K562 (cell line): ENCODE measurements at regions not wholly inside any gene's neighbourhood (a gene's known extent, or its start where the extent isn't known, plus 50 kb on each side); places are given as distances from the start of the nearest gene placed in this dataset.

ENCODE experiments used
- ATAC-seq: fragments of 200-7000 bp; cut with Tn5 transposase; 3 replicates; pipeline ENCODE4 v1.9.1; 2020; ENCODE audit warnings: moderate library complexity
- BruUV-seq: library from RNA; stranded (reverse); fragments of 400-500 nt; replicated peaks from 2 replicates; lab custom pipeline; 2021; lab: Mats Ljungman, UMichigan
- CTCF ChIA-PET: fragments of 300-600 bp; formaldehyde crosslinking; extraction: SDS; loops from one replicate; lab custom pipeline; 2021; ENCODE audit warnings: low intra/inter-chr PET ratio; lab: Yijun Ruan, JAX
- POLR2A ChIA-PET: fragments of 300-600, 350-650 bp; sonication (Branson Sonifier 250); formaldehyde crosslinking; extraction: SDS; loops from one replicate; lab custom pipeline; 2021; ENCODE audit warnings: antibody characterized with exemption, inconsistent platforms; lab: Yijun Ruan, JAX
- DNase-seq, 4 experiments: peaks; one replicate each; pipeline versions ENCODE4 v3.0.0 to v3.0.0-alpha.2; 2011 to 2018; ENCODE audit warnings: low spot score in 3 of 4, mixed read lengths in 3 of 4; ENCODE audit errors: extremely low read depth in 1 of 4
- FAIRE-seq: peaks from 2 replicates; lab custom pipeline; 2011; peaks lifted over from hg19 to GRCh38; lab: Jason Lieb, UNC
- H2AFZ ChIP-seq: 2 replicates; pipeline ENCODE4 v1.6.0; 2011; ENCODE audit warnings: low read depth, low read length, control low read depth, inconsistent platforms
- H3K27ac ChIP-seq: fragments of 200-600 bp; 3 replicates; pipeline ENCODE4 v1.8.0; 2011; ENCODE audit warnings: low read depth, mild to moderate bottlenecking, control low read depth, inconsistent platforms, low read length, moderate library complexity, mixed read lengths; ENCODE audit errors: extremely low read depth
- H3K27me3 ChIP-seq, 2 experiments: fragments of 300-600 bp in 1 of 2; 2 replicates in 1 of 2; 3 replicates in 1 of 2; pipeline versions ENCODE4 v1.6.0 to v1.8.0; 2011; ENCODE audit warnings: inconsistent platforms in 2 of 2, low read length in 2 of 2, mild to moderate bottlenecking in 1 of 2, mixed read lengths in 1 of 2, moderate library complexity in 1 of 2; ENCODE audit not compliant: control insufficient read depth in 2 of 2, insufficient read depth in 2 of 2
- H3K36me3 ChIP-seq: fragments of 300-600 bp; 3 replicates; pipeline ENCODE4 v1.8.0; 2011; ENCODE audit warnings: mild to moderate bottlenecking, low read length, inconsistent platforms; ENCODE audit not compliant: control insufficient read depth, insufficient read depth
- H3K4me1 ChIP-seq, 2 experiments: fragments of 200-600 bp in 1 of 2; replicated peaks in 1 of 2; 2 replicates in 1 of 2; 3 replicates in 1 of 2; pipeline versions ENCODE4 v1.5.1 to v1.8.0; 2011; ENCODE audit warnings: inconsistent platforms in 2 of 2, low read length in 2 of 2, mild to moderate bottlenecking in 1 of 2, mixed read lengths in 1 of 2, moderate library complexity in 1 of 2; ENCODE audit not compliant: control insufficient read depth in 2 of 2, insufficient read depth in 2 of 2
- H3K4me2 ChIP-seq: 2 replicates; pipeline ENCODE4 v1.6.1; 2011; ENCODE audit warnings: low read length, control low read depth, inconsistent platforms, mixed read lengths; ENCODE audit not compliant: insufficient read depth
- H3K4me3 ChIP-seq: fragments of 200-600 bp; sonication (generic), shearing (Covaris generic); 2 replicates; pipeline ENCODE4 v1.5.1; 2016; ENCODE audit warnings: control low read depth, inconsistent platforms
- H3K79me2 ChIP-seq: fragments of 200-600 bp; 3 replicates; pipeline ENCODE4 v1.8.0; 2011; ENCODE audit warnings: low read length, inconsistent platforms; ENCODE audit not compliant: control insufficient read depth, insufficient read depth
- H3K9ac ChIP-seq, 2 experiments: 2 replicates each; pipeline versions ENCODE4 v1.6.0 to v1.6.1; 2011; ENCODE audit warnings: low read depth in 2 of 2, low read length in 2 of 2, control low read depth in 1 of 2, inconsistent platforms in 1 of 2, mild to moderate bottlenecking in 1 of 2, mixed read lengths in 1 of 2; ENCODE audit not compliant: insufficient read depth in 1 of 2
- H3K9me1 ChIP-seq: one replicate; pipeline ENCODE4 v1.6.0; 2011; ENCODE audit warnings: inconsistent platforms, mild to moderate bottlenecking, low read length, moderate library complexity; ENCODE audit not compliant: control insufficient read depth, insufficient read depth
- H3K9me3 ChIP-seq: replicated peaks from 2 replicates; pipeline ENCODE4 v1.5.1; 2011; ENCODE audit warnings: low read depth, low read length, inconsistent platforms; ENCODE audit not compliant: control insufficient read depth, insufficient read depth
- H4K20me1 ChIP-seq: replicated peaks from 2 replicates; pipeline ENCODE4 v1.6.1; 2011; ENCODE audit warnings: low read length, inconsistent platforms, mixed read lengths; ENCODE audit not compliant: control insufficient read depth, insufficient read depth
- ARNT ChIP-seq, 2 experiments: fragments of 450-650 bp; IDR thresholded peaks; 2 replicates each; pipeline ENCODE4 v1.6.1; 2016; ENCODE audit warnings: mild to moderate bottlenecking in 1 of 2
- CBX2 ChIP-seq: fragments of 200-600 bp; sonication (generic); IDR thresholded peaks from one replicate; pipeline ENCODE4 v1.6.1; 2012; ENCODE audit warnings: mild to moderate bottlenecking, low read length, inconsistent platforms; ENCODE audit not compliant: insufficient read depth, poor library complexity, severe bottlenecking
- ELF2 ChIP-seq: fragments of 250-450 bp; sonication (Bioruptor Pico); IDR thresholded peaks from 2 replicates; pipeline ENCODE4 v1.5.0; 2021; ENCODE audit warnings: mild to moderate bottlenecking
- HCFC1 ChIP-seq: IDR thresholded peaks from 2 replicates; pipeline ENCODE4 v1.6.1; 2012; ENCODE audit warnings: low read depth, low read length, improper control_type of control experiment
- LARP7 ChIP-seq: fragments of 450-650 bp; IDR thresholded peaks from 2 replicates; pipeline ENCODE4 v1.6.1; 2016
- POLR2H ChIP-seq: IDR thresholded peaks from 2 replicates; pipeline ENCODE4 v1.6.1; 2016; ENCODE audit warnings: missing genetic modification characterization, low read depth, mild to moderate bottlenecking, control low read depth, missing compliant biosample characterization, moderate library complexity
- RBM14 ChIP-seq: fragments of 200-400 bp; formaldehyde crosslinking; IDR thresholded peaks from 2 replicates; pipeline ENCODE4 v1.6.1; 2018; ENCODE audit warnings: low read depth, mild to moderate bottlenecking, low read length, moderate library complexity, borderline replicate concordance; ENCODE audit not compliant: insufficient read depth
- ZNF175 ChIP-seq: fragments of 200-800 bp; sonication (Bioruptor generic); IDR thresholded peaks from 2 replicates; pipeline ENCODE4 v1.6.1; 2016; ENCODE audit warnings: low read depth, mild to moderate bottlenecking, missing genetic modification characterization, missing compliant biosample characterization
- ZNF436 ChIP-seq: fragments of 250-450, 450-650 bp; sonication (Bioruptor Pico); formaldehyde crosslinking; IDR thresholded peaks from 2 replicates; pipeline ENCODE4 v1.7.0; 2020; ENCODE audit warnings: mild to moderate bottlenecking
- WGBS: fragments of 100-300 bp; shearing (Covaris generic); methylation state at CpG from one replicate; pipeline ENCODE4 v1.1.6; 2016; ENCODE audit warnings: low coverage, mixed read lengths; ENCODE audit not compliant: insufficient coverage; ENCODE audit errors: missing lambda C conversion rate; 5-methylcytosine and 5-hydroxymethylcytosine counted together
- in situ Hi-C: fragments of 300-500 bp; cut with MboI; formaldehyde crosslinking; loops from 4 replicates; pipeline ENCODE4 v1.15.0; 2018; ENCODE audit warnings: inconsistent platforms, mixed read lengths
- intact Hi-C: fragments of 100-400 bp; cut with micrococcal nuclease; formaldehyde crosslinking; loops from 2 replicates; pipeline ENCODE4 v1.14.2; 2022
- TF ChIP-seq, protein P1 (sequence below): fragments of 450-650 bp; formaldehyde crosslinking; IDR thresholded peaks from 2 replicates; pipeline ENCODE4 v1.4.0; 2020; ENCODE audit warnings: mild to moderate bottlenecking, moderate library complexity

DNA sequence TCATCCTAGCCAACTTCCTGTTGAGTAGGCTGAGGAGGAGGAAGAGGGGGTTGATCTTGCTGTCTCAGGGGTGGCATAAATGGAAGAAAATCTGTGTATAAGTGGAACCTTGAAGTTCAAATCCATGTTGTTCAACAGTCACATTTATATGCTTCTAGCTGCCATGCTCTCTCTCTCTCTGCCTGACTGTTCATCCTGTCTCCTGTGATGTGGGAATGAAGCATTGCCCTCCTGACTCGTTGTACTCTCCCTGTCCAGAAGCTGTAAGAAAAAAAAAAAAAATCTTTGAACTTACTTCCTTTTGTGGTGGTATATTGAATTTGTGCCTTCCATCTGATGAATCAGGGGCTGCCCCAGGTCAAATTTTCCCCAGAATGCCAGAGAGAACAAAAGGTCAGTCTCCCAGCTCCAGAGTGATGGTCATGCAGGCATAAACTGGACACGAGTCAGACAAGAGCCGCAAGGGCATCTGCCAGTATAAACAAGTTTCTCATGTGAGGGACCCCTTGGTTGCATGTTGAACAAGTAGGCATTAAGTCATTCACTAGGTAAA is 257.0 kb downstream of the IDS start:
- no TSS peak for BruUV-seq
- Histone ChIP-seq H3K36me3 (no peaks in the 10 kb centered on the region), H3K9ac (no peak overlapping the region), H3K4me3 (no peak overlapping the region), H3K4me1 (no peaks in the 10 kb centered on the region), H2AFZ (no peak overlapping the region), H4K20me1 (no peaks in the 10 kb centered on the region), H3K4me2 (no peak overlapping the region), H3K79me2 (no peaks in the 10 kb centered on the region), H3K27ac (no peak overlapping the region), H3K27me3 (no peaks in the 10 kb centered on the region), H3K9me3 (no peaks in the 10 kb centered on the region), H3K9me1 (no peaks in the 10 kb centered on the region)
- TF ChIP-seq, protein P1, sequence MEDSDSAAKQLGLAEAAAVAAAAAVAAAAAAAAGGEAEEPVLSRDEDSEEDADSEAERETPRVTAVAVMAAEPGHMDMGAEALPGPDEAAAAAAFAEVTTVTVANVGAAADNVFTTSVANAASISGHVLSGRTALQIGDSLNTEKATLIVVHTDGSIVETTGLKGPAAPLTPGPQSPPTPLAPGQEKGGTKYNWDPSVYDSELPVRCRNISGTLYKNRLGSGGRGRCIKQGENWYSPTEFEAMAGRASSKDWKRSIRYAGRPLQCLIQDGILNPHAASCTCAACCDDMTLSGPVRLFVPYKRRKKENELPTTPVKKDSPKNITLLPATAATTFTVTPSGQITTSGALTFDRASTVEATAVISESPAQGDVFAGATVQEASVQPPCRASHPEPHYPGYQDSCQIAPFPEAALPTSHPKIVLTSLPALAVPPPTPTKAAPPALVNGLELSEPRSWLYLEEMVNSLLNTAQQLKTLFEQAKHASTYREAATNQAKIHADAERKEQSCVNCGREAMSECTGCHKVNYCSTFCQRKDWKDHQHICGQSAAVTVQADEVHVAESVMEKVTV (CRISPR knock-in tag) = no peak
- no peak for TF ChIP-seq ZNF436 (CRISPR knock-in tag)
- TF ChIP-seq ZNF175 = no peak
- no peak for TF ChIP-seq CBX2
- no peak for TF ChIP-seq HCFC1
- no peak for TF ChIP-seq LARP7
- TF ChIP-seq RBM14 = no peak
- TF ChIP-seq ARNT (IDR thresholded peaks at IDR 0.05) = no peak
- TF ChIP-seq ELF2 (CRISPR knock-in tag) = no peak
- no peak for TF ChIP-seq POLR2H (tag)
- no peak for FAIRE-seq
- 12% methylated on average over 3 of the region's 3 CpGs for WGBS
- intact Hi-C loops = no loop called here
- in situ Hi-C loops = no loop called here
- no peak for DNase-seq
- ChIA-PET CTCF (no interaction called here), POLR2A (no interaction called here)
- ATAC-seq = no peak
